ENCODE measurements at regions not wholly inside any gene's neighbourhood (a gene's known extent, or its start where the extent isn't known, plus 50 kb on each side); places are given as distances from the start of the nearest gene placed in this dataset.

- ChIA-PET CTCF (interaction anchor here (0.6 to 2.7 kb wide), 2 partner anchors 24 to 868 kb away, joined by 3 to 9 read pairs; no protein-coding TSS in a partner anchor), POLR2A (no interaction called here)
- no peak overlapping the region for H3K4me3 ChIP-seq
- no peaks in the 10 kb centered on the region for H3K9me3 ChIP-seq
- ATAC-seq (no peak), FAIRE-seq (no peak), DNase-seq (ENCODE audit: low read depth in 1 of 2, low spot score in 1 of 2) (no peak)
- no peak overlapping the region for H3K27ac ChIP-seq
- TF ChIP-seq FOSB (CRISPR knock-in tag; IDR thresholded peaks at IDR 0.05) (no peak), USF2 (IDR thresholded peaks at IDR 0.05) (no peak), ELK1 (IDR thresholded peaks at IDR 0.05; ENCODE audit: low read depth, low read length) (no peak), ZNF302 (CRISPR knock-in tag; IDR thresholded peaks at IDR 0.05) (no peak), CBX2 (IDR thresholded peaks at IDR 0.05; ENCODE audit: borderline replicate concordance, low read depth) (no peak), POLR2A (IDR thresholded peaks at IDR 0.05; ENCODE audit: low read length) (no peak), REST (IDR thresholded peaks at IDR 0.05) (no peak)
- peaks cover 21% of the 10 kb centered on the region for H3K4me1 ChIP-seq
- 83% methylated on average over 5 of the region's 5 CpGs for WGBS (ENCODE audit: missing lambda C conversion rate)
- no peak overlapping the region for H3K4me2 ChIP-seq
Measured at GRCh38 chr12:65532764-65533163, 254.3 kb downstream of the MSRB3 start.

GRCh38 chr12:65533177-65533883 lies 254.8 kb downstream of the MSRB3 start:
- ChIA-PET CTCF (interaction anchor here (0.6 to 2.7 kb wide), 5 partner anchors 23 to 867 kb away, joined by 3 to 9 read pairs (median 3); no protein-coding TSS in a partner anchor), POLR2A (no interaction called here)
- Histone ChIP-seq H3K9me3 (peaks cover 4% of the 10 kb centered on the region; the same call in 1 of the 3 replicates), H3K27ac (0 out of 6 replicates have a peak overlapping the region, but pooled peaks of 1 of the 2 experiments have one; percentile 11), H3K4me1 (peaks cover 21% of the 10 kb centered on the region), H3K4me3 (no peak overlapping the region), H3K4me2 (no peak overlapping the region)
- ATAC-seq = no peak
- FAIRE-seq = no peak
- no peak for TF ChIP-seq FOXS1 (CRISPR knock-in tag; IDR thresholded peaks at IDR 0.05)
- TF ChIP-seq CTCF (IDR thresholded peaks at IDR 0.05) = no peak
- no peak for TF ChIP-seq ZFP36 (IDR thresholded peaks at IDR 0.05; ENCODE audit: borderline replicate concordance, partially characterized antibody)
- TF ChIP-seq SMC3 (IDR thresholded peaks at IDR 0.05) = no peak
- TF ChIP-seq USF2 (IDR thresholded peaks at IDR 0.05) = no peak
- no peak for TF ChIP-seq MAX (IDR thresholded peaks at IDR 0.05)
- no peak for TF ChIP-seq NR3C1 (IDR thresholded peaks at IDR 0.05)
- no peak for TF ChIP-seq ATOH8 (CRISPR knock-in tag; IDR thresholded peaks at IDR 0.05; ENCODE audit: low read depth)
- TF ChIP-seq CHD2 (IDR thresholded peaks at IDR 0.05; ENCODE audit: low read length, partially characterized antibody) = no peak
- TF ChIP-seq FOSB (CRISPR knock-in tag; IDR thresholded peaks at IDR 0.05) = no peak
- TF ChIP-seq CBX2 (IDR thresholded peaks at IDR 0.05; ENCODE audit: borderline replicate concordance, low read depth) = no peak
- no peak for TF ChIP-seq HOXB13 (CRISPR knock-in tag; IDR thresholded peaks at IDR 0.05; ENCODE audit: low read depth)
- TF ChIP-seq HEYL (CRISPR knock-in tag; IDR thresholded peaks at IDR 0.05) = no peak
- TF ChIP-seq RARB (CRISPR knock-in tag; IDR thresholded peaks at IDR 0.05) = no peak
- 77% methylated on average over 10 of the region's 10 CpGs for WGBS (ENCODE audit: missing lambda C conversion rate)
- DNase-seq (ENCODE audit: low read depth in 1 of 2, low spot score in 1 of 2) = no peak

Measured in A549 (cell line).